ENCODE measurements at regions not wholly inside any gene's neighbourhood (a gene's known extent, or its start where the extent isn't known, plus 50 kb on each side); places are given as distances from the start of the nearest gene placed in this dataset.

DNA sequence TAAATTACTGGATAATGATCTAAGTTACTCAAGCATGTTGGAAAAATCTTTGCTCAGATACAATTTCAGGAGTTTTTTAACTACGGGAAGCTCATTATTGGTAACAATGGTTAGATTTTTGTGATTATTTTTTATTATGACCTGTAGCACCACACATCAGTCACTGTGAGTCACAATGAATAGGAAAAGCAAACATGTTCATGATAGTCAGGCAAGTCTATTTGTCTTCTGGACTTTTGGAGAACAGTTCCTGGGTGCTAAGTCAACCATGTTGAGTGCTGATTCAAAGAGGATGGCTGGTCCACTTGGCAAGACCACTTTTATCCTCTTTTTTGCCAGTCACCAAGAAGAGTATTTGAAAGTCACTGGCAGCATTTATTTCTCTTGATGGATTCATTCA is 403.2 kb downstream of the KIF4B start:
- DNase-seq (ENCODE audit: low read depth), result no peak

DNA sequence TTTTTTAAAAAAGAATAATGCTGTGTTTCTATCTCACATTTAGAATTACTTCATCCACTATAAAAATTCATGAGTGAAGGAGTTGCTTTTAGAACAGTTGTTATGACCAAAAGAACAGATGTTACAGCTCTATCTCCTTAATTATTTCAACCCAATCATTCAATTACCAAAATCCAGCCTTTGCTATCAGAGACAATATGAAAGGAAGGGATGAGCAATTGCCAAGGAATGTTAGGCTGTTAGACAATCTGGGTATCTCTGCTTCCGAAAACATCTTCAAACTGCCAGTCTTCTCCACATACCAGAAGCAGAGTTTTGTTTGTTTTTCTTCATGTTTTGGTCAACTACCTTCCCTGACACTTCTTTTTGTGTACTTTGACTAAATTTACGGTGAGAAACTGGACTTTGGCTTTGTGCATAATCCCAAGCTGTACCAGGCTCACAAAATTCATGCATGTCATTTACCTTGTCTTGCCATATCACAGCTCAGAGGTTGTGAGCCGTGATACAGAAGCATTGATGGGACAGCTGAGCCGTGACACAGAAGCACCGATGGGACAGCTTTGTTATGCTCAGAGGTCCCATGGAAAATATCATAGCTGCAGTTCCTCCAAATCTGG is 405.5 kb downstream of the KIF4B start:
- DNase-seq (ENCODE audit: low read depth), result no peak

GRCh38 chr5:155430192-155430591 is 416.6 kb downstream of the KIF4B start:
- DNase-seq (ENCODE audit: low read depth), result no peak

DNA sequence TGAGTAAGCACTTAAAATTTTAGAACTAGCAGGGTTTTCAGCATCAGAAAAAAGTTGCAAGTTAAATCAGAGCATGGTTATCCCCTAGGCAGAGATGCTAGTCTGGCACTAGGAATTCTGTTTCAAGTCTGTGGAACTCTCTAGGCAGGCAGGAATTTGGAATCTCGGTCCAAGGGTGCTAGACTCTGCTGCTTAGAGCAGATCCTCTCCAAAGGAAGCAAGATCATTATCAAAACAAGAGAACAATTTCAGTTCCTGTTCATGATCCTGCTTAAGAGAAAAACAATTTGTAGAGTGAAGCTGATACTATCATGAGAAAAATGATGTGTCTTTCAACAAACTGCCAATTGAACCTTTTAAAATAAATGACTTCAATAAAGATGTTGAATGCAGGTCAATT is 420.7 kb downstream of the KIF4B start:
- DNase-seq (ENCODE audit: low read depth), result no peak

DNA sequence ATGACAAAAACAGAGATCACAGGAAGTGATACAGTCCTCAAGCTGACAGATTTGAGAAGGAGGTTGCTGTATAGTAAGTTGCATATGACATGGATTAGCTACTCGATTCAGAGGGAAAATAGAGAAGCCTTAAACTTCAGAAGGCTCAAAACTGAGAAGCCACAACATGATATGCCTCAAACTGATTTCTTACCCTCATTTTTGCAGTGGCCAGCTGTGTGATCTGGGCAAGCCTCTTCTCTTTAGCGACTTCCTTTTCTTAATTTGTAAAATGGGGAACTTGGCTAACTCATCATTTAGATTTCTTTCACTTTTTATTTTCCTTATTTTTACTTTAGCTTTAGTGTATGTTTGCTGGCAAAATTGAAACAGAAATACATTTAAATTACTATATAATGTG is 421.1 kb downstream of the KIF4B start:
- no peak for DNase-seq (ENCODE audit: low read depth)

DNA sequence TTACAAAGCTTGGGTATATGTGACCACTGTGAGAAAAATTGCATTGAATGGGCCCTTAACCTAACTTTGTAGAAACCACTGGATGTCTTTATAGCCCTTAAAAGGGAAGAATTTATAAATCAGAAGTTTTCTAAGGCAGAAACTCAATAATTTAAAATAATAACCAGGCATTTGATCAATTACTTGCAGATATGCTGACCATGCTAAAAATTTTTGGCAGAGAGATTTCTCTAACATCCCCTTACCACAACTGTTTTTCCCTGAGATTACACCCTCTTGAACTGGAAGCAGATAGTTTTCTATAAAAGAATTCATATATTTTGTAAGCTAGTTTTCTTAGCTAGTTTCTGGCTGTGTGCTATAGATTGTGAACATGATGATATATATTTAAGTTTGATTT is 428.3 kb downstream of the KIF4B start:
- DNase-seq (ENCODE audit: low read depth), result no peak

DNA sequence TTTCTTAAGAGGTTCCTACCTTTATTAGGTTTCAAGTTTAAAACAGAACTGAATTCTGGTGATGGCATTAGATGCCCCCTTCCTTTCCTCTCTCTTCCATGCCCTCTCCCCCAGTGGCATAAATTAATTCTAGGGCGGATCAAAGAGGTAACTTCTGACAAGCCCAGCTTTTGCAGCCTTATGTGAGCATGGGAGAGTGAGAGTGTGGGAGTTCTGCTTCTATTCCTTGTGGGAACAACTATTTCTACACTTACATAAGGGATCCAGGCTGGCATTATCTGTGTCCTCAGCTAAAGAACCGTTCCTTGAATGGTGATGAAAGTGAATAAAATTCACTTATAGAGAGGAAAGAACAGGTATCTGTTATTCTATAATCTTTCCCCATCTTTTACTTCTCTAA is 437.6 kb downstream of the KIF4B start:
- DNase-seq (ENCODE audit: low read depth), result no peak

GRCh38 chr5:155455791-155456514 is 442.4 kb downstream of the KIF4B start:
- no peak for DNase-seq (ENCODE audit: low read depth)

DNA sequence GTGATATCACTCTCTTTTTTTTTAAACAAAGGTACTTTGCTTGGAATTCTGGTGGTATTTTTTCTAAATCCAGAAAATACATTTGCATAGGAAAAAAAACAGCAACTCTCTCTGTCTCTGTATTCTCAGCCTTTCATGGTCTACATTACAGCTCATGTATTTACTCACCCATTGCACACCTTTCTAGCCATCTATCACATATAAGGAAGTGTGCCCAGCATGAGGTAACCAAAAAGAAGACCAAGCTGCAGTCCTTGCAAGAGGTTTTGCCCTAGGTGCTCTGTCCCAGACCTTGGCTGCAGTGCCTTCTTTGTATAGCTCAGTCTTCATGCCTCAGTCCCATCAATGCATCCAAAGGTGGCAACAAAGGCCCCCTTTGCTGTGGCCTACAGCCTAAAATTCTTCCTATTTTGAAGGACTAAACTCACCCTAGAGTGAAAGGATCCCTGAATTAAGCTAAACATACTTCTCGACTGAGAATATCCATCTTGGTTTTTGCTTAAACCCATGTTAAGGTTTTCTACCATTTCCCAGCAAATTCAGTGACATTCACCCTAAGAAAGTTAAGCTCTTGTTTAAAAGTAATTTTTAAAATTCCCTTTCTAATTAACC is 446.4 kb downstream of the KIF4B start:
- no peak for DNase-seq (ENCODE audit: low read depth)

DNA sequence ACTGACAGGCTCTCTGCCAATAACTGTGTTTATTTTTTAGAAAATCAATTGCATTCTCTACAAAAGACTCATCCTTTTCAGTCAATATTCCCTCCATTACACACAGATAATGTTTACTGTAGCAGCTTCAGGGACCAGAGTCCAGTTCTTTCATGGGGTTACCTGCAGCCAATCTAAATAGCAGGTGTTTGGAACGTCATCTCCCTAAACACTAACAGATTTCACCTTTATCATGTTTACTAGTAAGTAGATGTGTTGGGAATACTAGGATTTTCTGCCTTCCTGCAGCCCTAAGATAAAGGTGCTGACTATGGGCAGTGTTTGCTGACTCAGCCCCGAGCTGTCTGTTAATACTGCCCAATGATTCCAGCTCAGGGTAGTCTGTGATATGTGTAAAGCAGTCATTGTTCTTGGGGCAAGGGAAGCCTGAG is 447.0 kb downstream of the KIF4B start:
- DNase-seq (ENCODE audit: low read depth), result no peak

DNA sequence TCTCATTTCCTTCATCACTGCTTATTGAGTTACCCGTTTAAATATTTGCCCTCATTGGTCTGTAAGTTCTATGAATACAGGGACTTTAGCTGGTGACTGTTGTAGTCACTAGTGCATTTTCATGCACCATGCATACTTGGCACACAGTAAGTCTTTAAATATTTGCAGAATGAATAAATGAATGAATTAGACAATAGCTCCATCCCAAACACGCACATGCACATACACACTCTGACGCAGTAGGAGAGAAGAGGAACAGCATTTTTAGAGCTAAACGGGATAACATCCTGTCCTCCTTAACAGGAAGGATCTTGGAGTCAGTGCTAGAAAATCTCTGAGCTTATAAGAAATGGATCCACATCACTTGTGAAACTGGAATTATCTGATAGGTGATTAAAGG is 447.7 kb downstream of the KIF4B start:
- no peak for DNase-seq (ENCODE audit: low read depth)

GRCh38 chr5:155466851-155467250 is 453.3 kb downstream of the KIF4B start:
- no peak for DNase-seq (ENCODE audit: low read depth)

DNA sequence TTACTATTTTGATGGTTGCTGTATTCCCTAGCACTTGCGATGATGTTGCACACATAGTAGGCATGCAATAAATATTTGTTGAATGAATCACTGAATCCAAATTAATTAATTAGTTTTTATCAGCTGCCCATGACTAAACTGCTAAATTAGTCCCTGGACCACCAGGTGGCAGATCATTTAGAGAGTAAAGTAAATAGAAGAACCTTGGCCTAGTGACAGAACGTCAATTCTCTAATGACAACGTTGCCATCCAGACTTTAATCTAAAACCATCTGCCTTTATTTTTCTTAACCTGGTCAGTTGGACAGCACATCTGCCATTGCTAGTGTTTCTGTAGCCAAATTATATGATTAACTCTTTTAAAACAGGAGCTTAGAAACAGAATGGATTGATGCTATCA is 457.5 kb downstream of the KIF4B start:
- DNase-seq (ENCODE audit: low read depth), result no peak

GRCh38 chr5:155472780-155473179 is 459.2 kb downstream of the KIF4B start:
- no peak for DNase-seq (ENCODE audit: low read depth)

GRCh38 chr5:155475318-155475717 is 461.8 kb downstream of the KIF4B start:
- no peak for DNase-seq (ENCODE audit: low read depth)

GRCh38 chr5:155480731-155481131 is 467.2 kb downstream of the KIF4B start:
- no peak for DNase-seq (ENCODE audit: low read depth)

DNA sequence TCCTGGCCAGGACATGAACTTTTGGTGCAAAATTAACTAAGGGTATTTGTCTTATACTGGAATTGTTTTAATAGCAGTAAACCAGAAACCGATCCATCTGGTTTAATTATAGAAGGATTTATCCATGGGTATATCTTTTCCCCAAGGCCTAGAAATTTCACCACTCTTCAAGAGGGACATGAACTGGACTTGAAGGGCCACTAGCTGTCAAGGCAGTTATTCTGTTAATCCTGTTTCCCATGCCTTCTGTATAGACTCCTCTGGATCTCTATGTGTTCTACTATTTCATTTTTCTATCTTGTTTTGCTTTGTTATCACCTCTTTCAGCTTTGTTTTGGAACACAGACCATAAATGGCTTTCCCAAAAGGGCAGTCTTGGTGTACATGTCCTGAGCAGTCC is 467.6 kb downstream of the KIF4B start:
- no peak for DNase-seq (ENCODE audit: low read depth)

GRCh38 chr5:155482428-155482827 is 468.9 kb downstream of the KIF4B start:
- DNase-seq (ENCODE audit: low read depth), result no peak

DNA sequence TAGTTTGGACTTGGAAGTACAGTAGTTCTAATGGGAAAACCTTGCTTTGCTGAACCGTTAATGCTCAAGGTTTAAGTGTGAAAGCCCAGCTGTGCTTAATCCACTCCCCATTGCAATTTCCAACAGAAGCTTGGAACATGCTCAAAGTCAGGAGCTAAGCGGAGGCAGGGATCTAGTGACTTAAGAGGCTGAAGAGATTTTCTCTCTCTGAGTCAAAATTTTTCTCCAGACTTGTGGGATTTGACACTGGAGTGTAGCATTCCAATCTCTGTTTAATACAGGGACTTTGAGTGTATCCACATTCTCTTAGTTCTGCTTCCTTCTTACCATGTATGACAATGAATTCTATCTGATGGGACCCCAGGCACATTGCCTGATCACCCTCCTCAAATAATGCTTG is 471.8 kb downstream of the KIF4B start:
- DNase-seq (ENCODE audit: low read depth), result no peak

GRCh38 chr5:155489949-155490348 is 476.4 kb downstream of the KIF4B start:
- no peak for DNase-seq (ENCODE audit: low read depth)

DNA sequence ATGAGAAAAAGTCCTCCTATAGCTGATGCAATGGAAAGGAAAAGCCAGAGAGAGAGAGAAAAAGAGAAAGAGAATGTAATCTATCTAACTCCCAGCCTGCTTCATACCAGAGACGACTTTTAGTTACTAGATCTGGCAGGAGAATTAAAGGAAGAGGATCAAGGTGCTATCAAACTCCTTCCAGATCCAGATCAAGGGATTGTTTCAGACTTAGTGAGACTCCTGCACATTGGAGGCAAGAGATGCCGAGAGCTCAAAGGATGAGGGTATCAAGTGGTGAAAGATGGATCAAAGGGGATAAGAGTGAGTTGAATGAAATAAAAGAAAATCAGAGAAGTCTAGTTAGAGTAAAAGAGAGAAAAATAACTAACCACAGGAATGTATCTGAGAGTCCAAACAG is 478.6 kb downstream of the KIF4B start:
- DNase-seq (ENCODE audit: low read depth), result no peak

DNA sequence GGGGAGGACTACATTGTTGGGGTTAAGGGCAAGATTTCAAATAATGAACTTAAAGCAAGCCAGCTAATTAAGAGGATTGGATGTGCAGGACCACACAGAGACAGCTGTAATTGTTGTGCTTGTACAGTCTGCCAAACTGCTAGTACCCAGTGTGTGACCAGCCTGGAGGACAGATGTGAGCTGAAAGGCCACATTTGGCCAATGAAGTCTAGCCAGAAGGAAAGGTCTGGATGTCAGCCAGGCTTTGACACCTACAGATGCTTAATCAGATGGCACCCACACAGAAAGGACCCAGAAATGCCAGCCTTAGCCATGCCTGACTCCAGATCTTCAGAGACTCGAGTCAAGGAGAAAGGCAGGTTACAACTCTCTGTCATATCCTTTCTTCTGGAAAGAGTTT is 491.1 kb downstream of the KIF4B start:
- DNase-seq (ENCODE audit: low read depth), result no peak

GRCh38 chr5:155507363-155507762 is 493.8 kb downstream of the KIF4B start:
- DNase-seq (ENCODE audit: low read depth), result no peak

DNA sequence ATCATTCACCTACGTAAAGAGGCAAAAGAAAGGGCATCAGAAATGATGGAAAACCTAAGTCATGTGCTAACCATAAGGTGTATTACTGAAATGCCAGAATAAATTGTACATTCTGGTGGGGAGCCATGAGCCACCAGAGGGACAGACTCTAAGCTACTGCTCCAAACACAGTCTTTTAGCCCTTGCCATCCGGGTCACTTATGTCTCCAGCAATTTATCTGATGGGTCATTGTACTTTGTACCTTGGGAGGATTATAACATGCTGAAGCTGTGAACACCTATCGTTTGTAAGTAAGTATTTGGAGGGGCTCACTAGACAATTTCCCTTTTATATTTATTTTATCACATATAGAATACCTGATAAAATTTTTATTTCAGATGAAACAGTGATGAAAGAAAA is 495.1 kb downstream of the KIF4B start:
- DNase-seq (ENCODE audit: low read depth), result no peak
